HCT116 (cell line): ENCODE measurements at regions not wholly inside any gene's neighbourhood (a gene's known extent, or its start where the extent isn't known, plus 50 kb on each side); places are given as distances from the start of the nearest gene placed in this dataset.

Source experiments
- ATAC-seq: fragments of 200-7000 bp; cut with Tn5 transposase; 2 replicates; pipeline ENCODE4 v1.9.1; 2020; ENCODE audit warnings: mild to moderate bottlenecking, moderate library complexity
- BruUV-seq: library from RNA; stranded (reverse); fragments of 400-500 nt; replicated peaks from 2 replicates; lab custom pipeline; 2021; lab: Mats Ljungman, UMichigan
- CTCF ChIA-PET: fragments of 300-600 bp; sonication (Branson Sonifier 250); formaldehyde crosslinking; loops from one replicate; lab custom pipeline; 2021; ENCODE audit warnings: antibody characterized with exemption; lab: Charles Lee
- POLR2A ChIA-PET: fragments of 300-600, 350-600 bp; sonication (Branson Sonifier 250); formaldehyde crosslinking; loops from one replicate; lab custom pipeline; 2021; ENCODE audit warnings: antibody characterized with exemption; lab: Charles Lee
- RAD21 ChIA-PET, 2 experiments: fragments of 300-600 bp; sonication (Branson Sonifier 250); formaldehyde crosslinking; loops; one replicate each; lab custom pipeline; 2023; ENCODE audit warnings: low total read pairs in 2 of 2; ENCODE audit not compliant: uncharacterized antibody in 2 of 2, unreplicated experiment in 2 of 2, low non-redundant PET in 1 of 2; lab: Charles Lee
- DNase-seq: peaks from one replicate; pipeline ENCODE4 v3.0.0-alpha.2; 2010; ENCODE audit warnings: low read depth, low spot score
- H2AFZ ChIP-seq: fragments of 200-600 bp; shearing (Covaris generic), sonication (generic); 2 replicates; pipeline ENCODE4 v1.6.1; 2017; ENCODE audit warnings: low read depth, mixed run types, mixed read lengths, antibody characterized with exemption, low read length; ENCODE audit not compliant: poor library complexity, severe bottlenecking
- H3K27ac ChIP-seq: 2 replicates; pipeline ENCODE4 v1.5.1; 2012; ENCODE audit warnings: low read depth, low read length
- H3K27me3 ChIP-seq: fragments of 200-600 bp; sonication (generic); 2 replicates; pipeline ENCODE4 v1.6.1; 2016; ENCODE audit warnings: mixed run types, low read length, mixed read lengths; ENCODE audit not compliant: insufficient read depth
- H3K36me3 ChIP-seq, 2 experiments: fragments of 200-500 bp in 1 of 2; fragments of 200-600 bp in 1 of 2; sonication (Bioruptor generic) in 1 of 2; sonication (generic) in 1 of 2; 2 replicates each; pipeline versions ENCODE4 v1.5.1 to v1.6.1; 2014 to 2016; ENCODE audit warnings: low read length in 2 of 2, inconsistent platforms in 1 of 2, mixed read lengths in 1 of 2, mixed run types in 1 of 2; ENCODE audit not compliant: insufficient read depth in 2 of 2, control insufficient read depth in 1 of 2
- H3K4me1 ChIP-seq, 2 experiments: fragments of 200-600 bp in 1 of 2; sonication (generic) in 1 of 2; 2 replicates each; pipeline versions ENCODE4 v1.5.1 to v1.6.1; 2012 to 2017; ENCODE audit warnings: low read length in 2 of 2, inconsistent platforms in 1 of 2, mild to moderate bottlenecking in 1 of 2, mixed read lengths in 1 of 2, mixed run types in 1 of 2, moderate library complexity in 1 of 2; ENCODE audit not compliant: insufficient read depth in 2 of 2, control insufficient read depth in 1 of 2
- H3K4me2 ChIP-seq: fragments of 200-600 bp; sonication (generic); 2 replicates; pipeline ENCODE4 v1.6.1; 2017; ENCODE audit warnings: mixed run types, low read length, mixed read lengths
- H3K4me3 ChIP-seq, 2 experiments: fragments of 200-600 bp in 1 of 2; sonication (generic) in 1 of 2; replicated peaks in 1 of 2; 2 replicates each; pipeline ENCODE4 v1.5.1; 2011 to 2016; ENCODE audit warnings: low read length in 2 of 2, control low read depth in 1 of 2, low read depth in 1 of 2, mild to moderate bottlenecking in 1 of 2, mixed read lengths in 1 of 2, mixed run types in 1 of 2
- H3K79me2 ChIP-seq: fragments of 200-600 bp; sonication (generic); 2 replicates; pipeline ENCODE4 v1.6.1; 2017; ENCODE audit warnings: mild to moderate bottlenecking, mixed run types, low read length, moderate library complexity, mixed read lengths; ENCODE audit not compliant: insufficient read depth
- H3K9ac ChIP-seq: fragments of 200-600 bp; sonication (generic); 2 replicates; pipeline ENCODE4 v1.6.1; 2016; ENCODE audit warnings: low read length, mixed read lengths
- H3K9me2 ChIP-seq: fragments of 200-600 bp; sonication (generic), shearing (Covaris generic); 2 replicates; pipeline ENCODE4 v1.6.1; 2017; ENCODE audit warnings: mixed run types, mild to moderate bottlenecking, moderate library complexity; ENCODE audit not compliant: insufficient read depth
- H3K9me3 ChIP-seq, 2 experiments: fragments of 200-500 bp in 1 of 2; fragments of 200-600 bp in 1 of 2; sonication (Bioruptor generic) in 1 of 2; sonication (generic) in 1 of 2; 2 replicates each; pipeline ENCODE4 v1.6.1; 2014 to 2017; ENCODE audit warnings: low read length in 2 of 2, mixed read lengths in 2 of 2, inconsistent platforms in 1 of 2, low read depth in 1 of 2, mild to moderate bottlenecking in 1 of 2, mixed run types in 1 of 2, moderate library complexity in 1 of 2; ENCODE audit not compliant: control insufficient read depth in 1 of 2, insufficient read depth in 1 of 2
- H4K20me1 ChIP-seq: fragments of 200-600 bp; sonication (generic), shearing (Covaris generic); 2 replicates; pipeline ENCODE4 v1.6.1; 2017; ENCODE audit warnings: mixed run types, mild to moderate bottlenecking, moderate library complexity; ENCODE audit not compliant: insufficient read depth
- ATF3 ChIP-seq: IDR thresholded peaks from 2 replicates; pipeline ENCODE4 v1.6.1; 2012
- CEBPB ChIP-seq: IDR thresholded peaks from 2 replicates; pipeline ENCODE4 v1.6.1; 2012; ENCODE audit warnings: low read depth
- ELF1 ChIP-seq: IDR thresholded peaks from 2 replicates; pipeline ENCODE4 v1.6.1; 2012; ENCODE audit warnings: low read depth, borderline replicate concordance
- EZH2 ChIP-seq: fragments of 200-600 bp; sonication (generic); IDR thresholded peaks from 2 replicates; pipeline ENCODE4 v1.6.1; 2017; ENCODE audit warnings: antibody characterized with exemption, mixed run types
- EZH2phosphoT487 ChIP-seq: fragments of 200-600 bp; IDR thresholded peaks from 2 replicates; pipeline ENCODE4 v1.6.1; 2018; ENCODE audit warnings: antibody characterized with exemption, borderline replicate concordance
- FOSL1 ChIP-seq: IDR thresholded peaks from 2 replicates; pipeline ENCODE4 v1.6.1; 2012; ENCODE audit warnings: low read depth
- JUND ChIP-seq: IDR thresholded peaks from 2 replicates; pipeline ENCODE4 v1.6.1; 2012
- MAX ChIP-seq: IDR thresholded peaks from 2 replicates; pipeline ENCODE4 v1.6.1; 2012
- POLR2AphosphoS5 ChIP-seq: IDR thresholded peaks from 2 replicates; pipeline ENCODE4 v1.6.1; 2011; ENCODE audit warnings: mild to moderate bottlenecking, low read depth, low read length, moderate library complexity
- REST ChIP-seq: IDR thresholded peaks from 2 replicates; pipeline ENCODE4 v1.6.1; 2012; ENCODE audit warnings: low read depth
- SIN3A ChIP-seq: IDR thresholded peaks from 2 replicates; pipeline ENCODE4 v1.6.1; 2012; ENCODE audit warnings: low read depth
- SP1 ChIP-seq: IDR thresholded peaks from 2 replicates; pipeline ENCODE4 v1.6.1; 2012; ENCODE audit warnings: low read depth
- TCF7L2 ChIP-seq: IDR thresholded peaks from 2 replicates; pipeline ENCODE4 v1.7.0; 2011; ENCODE audit warnings: borderline replicate concordance, inconsistent platforms; ENCODE audit not compliant: insufficient read depth, insufficient read length; ENCODE audit errors: extremely low read depth
- YY1 ChIP-seq: IDR thresholded peaks from 2 replicates; pipeline ENCODE4 v1.6.1; 2011; ENCODE audit warnings: low read length, low read depth, moderate library complexity, mild to moderate bottlenecking; ENCODE audit not compliant: insufficient replicate concordance; ENCODE audit errors: extremely low read depth
- ZFX ChIP-seq: fragments of 450-650 bp; IDR thresholded peaks from 2 replicates; pipeline ENCODE4 v1.6.1; 2017
- ZNF274 ChIP-seq: fragments of 200-500 bp; sonication (Bioruptor generic); IDR thresholded peaks from 2 replicates; pipeline ENCODE4 v1.6.1; 2014; ENCODE audit warnings: mild to moderate bottlenecking, low read depth, low read length, inconsistent platforms
- intact Hi-C: fragments of 100-400 bp; cut with micrococcal nuclease; formaldehyde crosslinking; loops from 2 replicates; pipeline ENCODE4 v1.10.0; 2022
- TF ChIP-seq, protein P1 (sequence below): IDR thresholded peaks from 2 replicates; pipeline ENCODE4 v1.6.1; 2011; ENCODE audit warnings: mild to moderate bottlenecking, low read length, moderate library complexity; ENCODE audit not compliant: insufficient replicate concordance; ENCODE audit errors: extremely low read depth
- TF ChIP-seq, protein P2 (sequence below), 3 experiments: fragments of 200-600 bp in 1 of 3; sonication (generic) in 1 of 3; IDR thresholded peaks in 2 of 3; conservative IDR thresholded peaks in 1 of 3; 2 replicates each; pipeline ENCODE4 v1.5.1; 2012 to 2017; ENCODE audit warnings: low read depth in 2 of 3, low read length in 2 of 3, antibody characterized with exemption in 1 of 3, borderline replicate concordance in 1 of 3, control low read depth in 1 of 3, mild to moderate bottlenecking in 1 of 3, mixed read lengths in 1 of 3, mixed run types in 1 of 3, moderate library complexity in 1 of 3; ENCODE audit not compliant: insufficient read depth in 1 of 3

- TF ChIP-seq REST = no peak
- no peak for TF ChIP-seq ZFX
- no peak for TF ChIP-seq EZH2
- no peak for TF ChIP-seq FOSL1
- no peak for TF ChIP-seq ELF1
- TF ChIP-seq SIN3A = no peak
These were observed 269.2 kb downstream of the PDCD6IP start (continued) for GRCh38 chr3:34067536-34068051.

GRCh38 chr3:34068505-34068904 lies 270.1 kb downstream of the PDCD6IP start:
- H3K9ac ChIP-seq = no peak overlapping the region
- H3K4me2 ChIP-seq = no peak overlapping the region
- ATAC-seq = no peak
- no peaks in the 10 kb centered on the region for H3K36me3 ChIP-seq
- ChIA-PET POLR2A (no interaction called here), CTCF (no interaction called here), RAD21 (no interaction called here)
- no peak for DNase-seq
- H4K20me1 ChIP-seq = no peaks in the 10 kb centered on the region
- intact Hi-C loops = no loop called here
- no peak overlapping the region for H3K4me3 ChIP-seq
- H3K9me3 ChIP-seq = no peaks in the 10 kb centered on the region
- BruUV-seq = no TSS peak
- H3K27me3 ChIP-seq = peaks cover 22% of the 10 kb centered on the region
- H3K79me2 ChIP-seq = no peaks in the 10 kb centered on the region
- no peak overlapping the region for H3K27ac ChIP-seq
- no peaks in the 10 kb centered on the region for H3K9me2 ChIP-seq
- H2AFZ ChIP-seq = no peak overlapping the region
- H3K4me1 ChIP-seq = no peaks in the 10 kb centered on the region
- TF ChIP-seq MAX (no peak), FOSL1 (no peak), EZH2phosphoT487 (no peak), JUND (no peak), CEBPB (no peak), YY1 (no peak), POLR2AphosphoS5 (no peak), ATF3 (no peak), SP1 (no peak), TCF7L2 (no peak), ZNF274 (no peak), ZFX (no peak)
- TF ChIP-seq, protein P1, sequence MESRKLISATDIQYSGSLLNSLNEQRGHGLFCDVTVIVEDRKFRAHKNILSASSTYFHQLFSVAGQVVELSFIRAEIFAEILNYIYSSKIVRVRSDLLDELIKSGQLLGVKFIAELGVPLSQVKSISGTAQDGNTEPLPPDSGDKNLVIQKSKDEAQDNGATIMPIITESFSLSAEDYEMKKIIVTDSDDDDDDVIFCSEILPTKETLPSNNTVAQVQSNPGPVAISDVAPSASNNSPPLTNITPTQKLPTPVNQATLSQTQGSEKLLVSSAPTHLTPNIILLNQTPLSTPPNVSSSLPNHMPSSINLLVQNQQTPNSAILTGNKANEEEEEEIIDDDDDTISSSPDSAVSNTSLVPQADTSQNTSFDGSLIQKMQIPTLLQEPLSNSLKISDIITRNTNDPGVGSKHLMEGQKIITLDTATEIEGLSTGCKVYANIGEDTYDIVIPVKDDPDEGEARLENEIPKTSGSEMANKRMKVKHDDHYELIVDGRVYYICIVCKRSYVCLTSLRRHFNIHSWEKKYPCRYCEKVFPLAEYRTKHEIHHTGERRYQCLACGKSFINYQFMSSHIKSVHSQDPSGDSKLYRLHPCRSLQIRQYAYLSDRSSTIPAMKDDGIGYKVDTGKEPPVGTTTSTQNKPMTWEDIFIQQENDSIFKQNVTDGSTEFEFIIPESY = no peak
- TF ChIP-seq, protein P2, sequence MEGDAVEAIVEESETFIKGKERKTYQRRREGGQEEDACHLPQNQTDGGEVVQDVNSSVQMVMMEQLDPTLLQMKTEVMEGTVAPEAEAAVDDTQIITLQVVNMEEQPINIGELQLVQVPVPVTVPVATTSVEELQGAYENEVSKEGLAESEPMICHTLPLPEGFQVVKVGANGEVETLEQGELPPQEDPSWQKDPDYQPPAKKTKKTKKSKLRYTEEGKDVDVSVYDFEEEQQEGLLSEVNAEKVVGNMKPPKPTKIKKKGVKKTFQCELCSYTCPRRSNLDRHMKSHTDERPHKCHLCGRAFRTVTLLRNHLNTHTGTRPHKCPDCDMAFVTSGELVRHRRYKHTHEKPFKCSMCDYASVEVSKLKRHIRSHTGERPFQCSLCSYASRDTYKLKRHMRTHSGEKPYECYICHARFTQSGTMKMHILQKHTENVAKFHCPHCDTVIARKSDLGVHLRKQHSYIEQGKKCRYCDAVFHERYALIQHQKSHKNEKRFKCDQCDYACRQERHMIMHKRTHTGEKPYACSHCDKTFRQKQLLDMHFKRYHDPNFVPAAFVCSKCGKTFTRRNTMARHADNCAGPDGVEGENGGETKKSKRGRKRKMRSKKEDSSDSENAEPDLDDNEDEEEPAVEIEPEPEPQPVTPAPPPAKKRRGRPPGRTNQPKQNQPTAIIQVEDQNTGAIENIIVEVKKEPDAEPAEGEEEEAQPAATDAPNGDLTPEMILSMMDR (IDR thresholded peaks at IDR 0.05 in 2 of 3, conservative IDR thresholded peaks at IDR 0.05 in 1 of 3; ENCODE audit: borderline replicate concordance in 1 of 3, insufficient read depth in 1 of 3, low read depth in 2 of 3, low read length in 2 of 3) = no peak
